Common myeloid progenitor, CD34-positive (primary cell): ENCODE measurements at regions not wholly inside any gene's neighbourhood (a gene's known extent, or its start where the extent isn't known, plus 50 kb on each side); places are given as distances from the start of the nearest gene placed in this dataset.

Source experiments
- CTCF ChIA-PET: fragments of 350-600 bp; sonication (Branson Sonifier 250); formaldehyde crosslinking; loops from one replicate; lab custom pipeline; 2021; ENCODE audit warnings: antibody characterized with exemption; lab: Charles Lee
- POLR2A ChIA-PET: fragments of 350-600 bp; sonication (Branson Sonifier 250); formaldehyde crosslinking; loops from one replicate; lab custom pipeline; 2021; ENCODE audit warnings: antibody characterized with exemption; lab: Charles Lee
- DNase-seq, 3 donors: peaks; one replicate each; pipeline versions ENCODE4 v3.0.0 to v3.0.0-alpha.2; 2013
- H3K27ac ChIP-seq, 2 experiments: 1 replicate in 1 of 2; 2 replicates in 1 of 2; pipeline ENCODE4 v1.7.0; 2013; ENCODE audit warnings: inconsistent platforms in 2 of 2, low read length in 2 of 2, mild to moderate bottlenecking in 2 of 2, low read depth in 1 of 2, moderate library complexity in 1 of 2; ENCODE audit not compliant: severe bottlenecking in 2 of 2, insufficient read depth in 1 of 2, poor library complexity in 1 of 2
- H3K27me3 ChIP-seq, 5 experiments: replicated peaks in 2 of 5; 1 replicate in 3 of 5; 2 replicates in 2 of 5; pipeline versions ENCODE4 v1.6.1 to v1.7.0; 2013; ENCODE audit warnings: low read length in 4 of 5, mild to moderate bottlenecking in 2 of 5, moderate library complexity in 2 of 5, inconsistent platforms in 1 of 5; ENCODE audit not compliant: insufficient read depth in 5 of 5, control insufficient read depth in 4 of 5
- H3K36me3 ChIP-seq, 4 experiments: 1 replicate in 2 of 4; 2 replicates in 2 of 4; pipeline versions ENCODE4 v1.6.1 to v1.7.0; 2013; ENCODE audit warnings: low read length in 3 of 4, control low read depth in 1 of 4, mild to moderate bottlenecking in 1 of 4; ENCODE audit not compliant: control insufficient read depth in 4 of 4, insufficient read depth in 4 of 4
- H3K4me1 ChIP-seq, 4 experiments: 1 replicate in 3 of 4; 2 replicates in 1 of 4; pipeline versions ENCODE4 v1.6.1 to v1.7.1; 2013; ENCODE audit warnings: low read length in 3 of 4, mild to moderate bottlenecking in 3 of 4, control low read depth in 1 of 4, inconsistent platforms in 1 of 4, moderate library complexity in 1 of 4; ENCODE audit not compliant: control insufficient read depth in 4 of 4, insufficient read depth in 4 of 4; ENCODE audit errors: control extremely low read depth in 1 of 4
- H3K4me3 ChIP-seq, 7 experiments: 1 replicate in 4 of 7; 2 replicates in 3 of 7; pipeline versions ENCODE4 v1.5.1 to v1.7.0; 2013; ENCODE audit warnings: mild to moderate bottlenecking in 7 of 7, low read length in 6 of 7, moderate library complexity in 6 of 7, inconsistent platforms in 2 of 7, low read depth in 2 of 7, control low read depth in 1 of 7; ENCODE audit not compliant: insufficient read depth in 4 of 7, control insufficient read depth in 1 of 7; ENCODE audit errors: extremely low read depth in 1 of 7
- H3K9me3 ChIP-seq, 5 experiments: 1 replicate in 4 of 5; 2 replicates in 1 of 5; pipeline versions ENCODE4 v1.6.1 to v1.7.1; 2013; ENCODE audit warnings: low read length in 4 of 5, mild to moderate bottlenecking in 2 of 5, inconsistent platforms in 1 of 5, low read depth in 1 of 5, moderate library complexity in 1 of 5; ENCODE audit not compliant: control insufficient read depth in 4 of 5, insufficient read depth in 2 of 5; ENCODE audit errors: control extremely low read depth in 1 of 5
- WGBS: methylation state at CpG from one replicate; pipeline ENCODE4 v1.1.5; 2013; ENCODE audit not compliant: insufficient coverage; 5-methylcytosine and 5-hydroxymethylcytosine counted together

GRCh38 chr5:61790678-61791077, 458.6 kb downstream of the ZSWIM6 start:
- Histone ChIP-seq H3K4me1 (no peaks in the 10 kb centered on the region), H3K4me3 (no peak overlapping the region), H3K27ac (no peak overlapping the region), H3K27me3 (no peaks in the 10 kb centered on the region), H3K9me3 (no peaks in the 10 kb centered on the region), H3K36me3 (no peaks in the 10 kb centered on the region)
- no peak for DNase-seq
- CTCF ChIA-PET: no interaction called here
- WGBS: 87% methylated on average over 2 of the region's 2 CpGs
- POLR2A ChIA-PET: no interaction called here

- WGBS: 100% methylated on average over 2 of the region's 4 CpGs
- no peak for DNase-seq
- CTCF ChIA-PET: no interaction called here
Observed at GRCh38 chr5:61796773-61797172, 464.7 kb downstream of the ZSWIM6 start.

GRCh38 chr5:61800450-61800849, 468.4 kb downstream of the ZSWIM6 start:
- Histone ChIP-seq H3K9me3 (no peaks in the 10 kb centered on the region), H3K4me3 (no peak overlapping the region), H3K4me1 (no peaks in the 10 kb centered on the region), H3K27me3 (no peaks in the 10 kb centered on the region), H3K36me3 (no peaks in the 10 kb centered on the region), H3K27ac (no peak overlapping the region)
- ChIA-PET POLR2A (interaction anchor here (0.7 kb wide), 1 partner anchor 28 kb away, joined by 3 read pairs; no protein-coding TSS in a partner anchor), CTCF (no interaction called here)
- WGBS: 90% methylated on average over 3 of the region's 4 CpGs
- no peak for DNase-seq

More at GRCh38 chr5:61796773-61797172, 464.7 kb downstream of the ZSWIM6 start:
- POLR2A ChIA-PET: no interaction called here
- H3K4me1 ChIP-seq: no peaks in the 10 kb centered on the region
- no peaks in the 10 kb centered on the region for H3K9me3 ChIP-seq
- H3K27me3 ChIP-seq: no peaks in the 10 kb centered on the region
- no peaks in the 10 kb centered on the region for H3K36me3 ChIP-seq
- H3K27ac ChIP-seq: no peak overlapping the region
- H3K4me3 ChIP-seq: no peak overlapping the region

GRCh38 chr5:61801174-61801573, 469.1 kb downstream of the ZSWIM6 start:
- no peak for DNase-seq
- 92% methylated on average over 3 of the region's 4 CpGs for WGBS
- H3K36me3 ChIP-seq: no peaks in the 10 kb centered on the region
- no peaks in the 10 kb centered on the region for H3K9me3 ChIP-seq
- no peaks in the 10 kb centered on the region for H3K27me3 ChIP-seq
- no peaks in the 10 kb centered on the region for H3K4me1 ChIP-seq
- ChIA-PET POLR2A (interaction anchor here (0.7 kb wide), 1 partner anchor 29 kb away, joined by 3 read pairs; no protein-coding TSS in a partner anchor), CTCF (no interaction called here)
- no peak overlapping the region for H3K4me3 ChIP-seq
- no peak overlapping the region for H3K27ac ChIP-seq

- Histone ChIP-seq H3K4me3 (no peak overlapping the region), H3K27ac (no peak overlapping the region), H3K9me3 (no peaks in the 10 kb centered on the region), H3K27me3 (no peaks in the 10 kb centered on the region), H3K36me3 (no peaks in the 10 kb centered on the region), H3K4me1 (no peaks in the 10 kb centered on the region)
- CTCF ChIA-PET: no interaction called here
- POLR2A ChIA-PET: no interaction called here
- DNase-seq: no peak
- 80% methylated on average over 1 of the region's 2 CpGs for WGBS
Observed at GRCh38 chr5:61802456-61802855, 470.4 kb downstream of the ZSWIM6 start.

GRCh38 chr5:61805101-61805500, 473.0 kb downstream of the ZSWIM6 start:
- no peaks in the 10 kb centered on the region for H3K9me3 ChIP-seq
- ChIA-PET POLR2A (no interaction called here), CTCF (no interaction called here)
- no peak overlapping the region for H3K27ac ChIP-seq
- peaks cover 0 to 3% (median 0%) of the 10 kb centered on the region in 5 experiments for H3K27me3 ChIP-seq
- no peak for DNase-seq
- no peak overlapping the region for H3K4me3 ChIP-seq
- H3K36me3 ChIP-seq: no peaks in the 10 kb centered on the region
- H3K4me1 ChIP-seq: no peaks in the 10 kb centered on the region
- 98% methylated on average over 3 of the region's 5 CpGs for WGBS

GRCh38 chr5:61806491-61807020, 474.5 kb downstream of the ZSWIM6 start:
- WGBS: 71% methylated on average over 3 of the region's 3 CpGs
- peaks cover 0 to 3% (median 0%) of the 10 kb centered on the region in 5 experiments for H3K27me3 ChIP-seq
- no peaks in the 10 kb centered on the region for H3K36me3 ChIP-seq
- no peak overlapping the region for H3K27ac ChIP-seq
- CTCF ChIA-PET: no interaction called here
- H3K4me1 ChIP-seq: no peaks in the 10 kb centered on the region
- DNase-seq: no peak
- H3K4me3 ChIP-seq: no peak overlapping the region
- POLR2A ChIA-PET: no interaction called here
- H3K9me3 ChIP-seq: no peaks in the 10 kb centered on the region
